ENCODE measurements at regions not wholly inside any gene's neighbourhood (a gene's known extent, or its start where the extent isn't known, plus 50 kb on each side); places are given as distances from the start of the nearest gene placed in this dataset.

- TF ChIP-seq CTCF (IDR thresholded peaks at IDR 0.05) (no peak), EP300 (IDR thresholded peaks at IDR 0.05) (no peak)
Observed at GRCh38 chr14:44384093-44384492, 123.0 kb downstream of the FSCB start.
